HAP-1 (cell line): ENCODE measurements at regions not wholly inside any gene's neighbourhood (a gene's known extent, or its start where the extent isn't known, plus 50 kb on each side); places are given as distances from the start of the nearest gene placed in this dataset.

Experiments used
- DNase-seq, 2 experiments: peaks; one replicate each; pipeline ENCODE4 v3.0.0-alpha.2; 2016 to 2020; ENCODE audit warnings: low spot score in 2 of 2
- H3K27me3 ChIP-seq: fragments of 250-450 bp; sonication (Bioruptor Pico); 2 replicates; pipeline ENCODE4 v1.5.1; 2020; ENCODE audit warnings: low read depth, mild to moderate bottlenecking, moderate library complexity
- H3K36me3 ChIP-seq: fragments of 250-450 bp; sonication (Bioruptor Pico); replicated peaks from 2 replicates; pipeline ENCODE4 v1.5.1; 2020; ENCODE audit warnings: mild to moderate bottlenecking
- H3K4me1 ChIP-seq: fragments of 250-450 bp; sonication (Bioruptor Pico); 2 replicates; pipeline ENCODE4 v1.5.1; 2020; ENCODE audit warnings: mild to moderate bottlenecking
- H3K4me3 ChIP-seq: fragments of 250-450 bp; sonication (Bioruptor Pico); 2 replicates; pipeline ENCODE4 v1.5.1; 2020; ENCODE audit warnings: mild to moderate bottlenecking, moderate library complexity
- H3K9me3 ChIP-seq: fragments of 250-450 bp; sonication (Bioruptor Pico); 2 replicates; pipeline ENCODE4 v1.5.1; 2020; ENCODE audit warnings: mild to moderate bottlenecking, moderate library complexity
- in situ Hi-C: fragments of 300-500 bp; cut with MboI; formaldehyde crosslinking; loops from 3 replicates; pipeline ENCODE4 v1.14.3; 2020; ENCODE audit warnings: low sequenced_read_pairs, inconsistent platforms, mixed read lengths

DNA sequence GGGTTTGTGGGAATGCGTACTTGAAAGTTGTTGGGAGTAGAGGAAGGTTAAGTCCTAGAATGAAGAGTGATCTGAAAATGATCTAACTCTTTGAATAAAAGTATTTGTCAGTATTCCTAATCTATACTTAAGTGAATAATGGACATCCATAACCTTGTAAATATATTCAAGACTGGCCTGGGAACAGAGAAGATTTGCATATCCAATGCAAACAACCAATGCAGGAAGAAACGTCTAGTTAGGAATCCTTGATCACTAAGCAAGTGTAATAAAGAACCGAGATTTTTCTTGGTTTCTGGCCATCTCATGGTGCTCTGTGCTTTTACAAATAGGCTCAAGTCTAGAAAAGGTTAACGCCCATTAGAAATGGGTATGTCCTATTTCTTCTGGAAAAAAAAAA lies 157.1 kb downstream of the RAB11FIP2 start:
- no peak overlapping the region for H3K4me3 ChIP-seq
- no peaks in the 10 kb centered on the region for H3K4me1 ChIP-seq
- DNase-seq, result no peak
- in situ Hi-C loops, result no loop called here
- no peaks in the 10 kb centered on the region; the same call in 1 of the 2 replicates for H3K9me3 ChIP-seq
- H3K27me3 ChIP-seq, result no peaks in the 10 kb centered on the region
- H3K36me3 ChIP-seq, result no peaks in the 10 kb centered on the region

- H3K4me3 ChIP-seq, result no peak overlapping the region
- in situ Hi-C loops, result no loop called here
- DNase-seq, result no peak
These were observed 154.0 kb downstream of the RAB11FIP2 start for GRCh38 chr10:117892681-117893220.

DNA sequence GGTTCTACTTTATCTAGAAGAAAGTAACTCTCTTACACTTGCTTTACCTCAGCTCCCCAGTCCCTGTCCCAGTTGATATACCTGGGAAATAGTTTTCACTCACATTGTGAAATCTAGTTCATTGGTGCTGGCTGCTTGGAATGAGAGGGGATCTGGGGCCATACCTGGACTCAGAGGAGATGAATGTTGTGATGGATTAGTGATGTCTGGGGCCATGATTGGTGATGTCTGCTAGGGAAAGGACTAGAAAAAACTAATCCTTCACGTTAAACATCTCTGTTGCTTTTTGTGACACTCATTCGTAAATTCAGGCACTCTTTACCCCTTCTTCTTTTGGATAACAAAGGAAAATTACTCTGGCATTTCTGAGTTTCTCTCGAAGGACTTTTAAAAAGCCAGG lies 152.4 kb downstream of the RAB11FIP2 start:
- Histone ChIP-seq H3K4me1 (no peaks in the 10 kb centered on the region), H3K36me3 (no peaks in the 10 kb centered on the region), H3K4me3 (no peak overlapping the region), H3K27me3 (no peaks in the 10 kb centered on the region), H3K9me3 (no peaks in the 10 kb centered on the region)
- in situ Hi-C loops, result no loop called here
- no peak for DNase-seq

More at GRCh38 chr10:117892681-117893220, 154.0 kb downstream of the RAB11FIP2 start:
- H3K9me3 ChIP-seq, result no peaks in the 10 kb centered on the region; the same call in 1 of the 2 replicates
- H3K27me3 ChIP-seq, result no peaks in the 10 kb centered on the region
- no peaks in the 10 kb centered on the region for H3K4me1 ChIP-seq
- H3K36me3 ChIP-seq, result no peaks in the 10 kb centered on the region

DNA sequence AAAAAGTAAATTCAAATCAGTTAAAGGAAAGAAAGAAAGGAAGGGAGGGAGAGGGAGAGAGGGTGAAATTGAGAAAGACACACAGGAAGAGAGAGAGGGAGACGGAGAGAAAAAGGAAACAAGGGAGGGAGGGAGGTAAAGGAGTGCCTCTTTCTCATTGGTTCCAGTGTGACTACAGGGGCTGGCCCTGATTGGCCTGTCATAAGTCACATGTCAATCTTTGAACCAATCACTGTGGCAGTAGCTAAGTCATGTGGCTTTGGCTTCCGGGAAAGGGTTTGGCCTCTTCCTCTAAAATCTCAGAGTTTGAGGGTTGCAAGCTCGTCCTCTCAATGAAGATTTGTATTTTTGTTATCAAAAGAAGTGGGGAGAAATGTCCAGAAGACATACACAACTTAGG lies 150.2 kb downstream of the RAB11FIP2 start:
- no peak overlapping the region for H3K4me3 ChIP-seq
- DNase-seq, result no peak
- H3K36me3 ChIP-seq, result no peaks in the 10 kb centered on the region
- in situ Hi-C loops, result no loop called here
- no peaks in the 10 kb centered on the region for H3K4me1 ChIP-seq
- H3K27me3 ChIP-seq, result no peaks in the 10 kb centered on the region
- H3K9me3 ChIP-seq, result no peaks in the 10 kb centered on the region

DNA sequence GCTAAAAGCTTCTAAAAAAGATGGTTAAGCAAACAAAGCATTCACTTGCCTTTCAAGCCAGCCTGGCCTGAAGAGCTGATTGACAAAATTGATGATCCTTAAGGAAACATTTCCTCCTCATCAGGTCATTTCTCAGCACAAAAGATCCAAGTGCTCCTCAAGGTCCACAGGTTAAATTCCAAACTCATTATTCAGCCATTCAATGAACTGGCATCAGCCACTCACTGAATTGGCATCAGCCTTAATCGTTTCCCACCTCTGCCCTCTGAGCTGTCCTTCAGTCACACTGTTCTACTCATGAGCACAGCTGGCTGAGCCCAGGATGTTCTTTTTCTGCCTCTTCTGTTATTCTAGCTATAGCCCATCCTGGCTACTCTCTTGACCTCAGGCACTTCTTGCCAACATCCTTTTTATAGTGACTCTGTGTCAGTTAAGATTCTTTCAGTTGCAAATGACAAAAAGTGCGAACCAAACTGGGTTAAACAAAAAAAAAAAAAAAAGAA lies 147.5 kb downstream of the RAB11FIP2 start:
- in situ Hi-C loops, result no loop called here
- no peaks in the 10 kb centered on the region for H3K27me3 ChIP-seq
- H3K9me3 ChIP-seq, result no peaks in the 10 kb centered on the region
- H3K4me3 ChIP-seq, result no peak overlapping the region
- no peaks in the 10 kb centered on the region for H3K36me3 ChIP-seq
- DNase-seq, result no peak
- no peaks in the 10 kb centered on the region for H3K4me1 ChIP-seq

- no peak for DNase-seq
These were observed 146.5 kb downstream of the RAB11FIP2 start for GRCh38 chr10:117900280-117900679.

GRCh38 chr10:117903854-117904253 lies 142.9 kb downstream of the RAB11FIP2 start:
- H3K4me3 ChIP-seq, result no peak overlapping the region
- no peak for DNase-seq
- in situ Hi-C loops, result no loop called here
- no peaks in the 10 kb centered on the region for H3K36me3 ChIP-seq
- H3K4me1 ChIP-seq, result no peaks in the 10 kb centered on the region
- no peaks in the 10 kb centered on the region for H3K9me3 ChIP-seq
- no peaks in the 10 kb centered on the region for H3K27me3 ChIP-seq

More at GRCh38 chr10:117900280-117900679, 146.5 kb downstream of the RAB11FIP2 start:
- Histone ChIP-seq H3K4me1 (no peaks in the 10 kb centered on the region), H3K36me3 (no peaks in the 10 kb centered on the region), H3K9me3 (no peaks in the 10 kb centered on the region), H3K27me3 (no peaks in the 10 kb centered on the region), H3K4me3 (no peak overlapping the region)
- in situ Hi-C loops, result no loop called here

GRCh38 chr10:117905404-117905803 lies 141.3 kb downstream of the RAB11FIP2 start:
- in situ Hi-C loops, result no loop called here
- no peak for DNase-seq

GRCh38 chr10:117911684-117912083 lies 135.1 kb downstream of the RAB11FIP2 start:
- H3K4me3 ChIP-seq, result no peak overlapping the region
- no peaks in the 10 kb centered on the region for H3K4me1 ChIP-seq
- H3K36me3 ChIP-seq, result no peaks in the 10 kb centered on the region
- no peaks in the 10 kb centered on the region for H3K9me3 ChIP-seq
- DNase-seq, result no peak
- in situ Hi-C loops, result no loop called here
- no peaks in the 10 kb centered on the region for H3K27me3 ChIP-seq

More at GRCh38 chr10:117905404-117905803, 141.3 kb downstream of the RAB11FIP2 start:
- H3K9me3 ChIP-seq, result no peaks in the 10 kb centered on the region
- no peak overlapping the region for H3K4me3 ChIP-seq
- H3K27me3 ChIP-seq, result no peaks in the 10 kb centered on the region
- no peaks in the 10 kb centered on the region for H3K36me3 ChIP-seq
- H3K4me1 ChIP-seq, result no peaks in the 10 kb centered on the region

DNA sequence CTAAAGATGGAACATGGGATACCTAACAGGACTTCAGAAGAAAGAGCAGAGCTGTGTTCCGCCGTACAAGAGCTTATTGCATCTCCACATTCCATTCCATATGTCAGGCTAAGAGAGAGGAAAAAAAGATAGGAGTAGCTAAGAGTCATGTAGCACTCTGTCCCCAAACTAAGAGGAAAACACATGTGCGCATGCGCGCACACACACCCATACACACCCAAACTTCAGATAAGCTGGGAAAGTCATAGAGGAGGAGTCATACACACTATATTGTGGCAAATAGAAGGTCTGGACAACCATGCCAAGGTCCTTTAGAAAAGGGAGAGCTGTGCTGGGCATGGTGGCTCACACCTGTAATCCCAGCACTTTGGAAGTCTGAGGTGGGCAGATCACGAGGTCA lies 132.4 kb downstream of the RAB11FIP2 start:
- no peaks in the 10 kb centered on the region for H3K27me3 ChIP-seq
- H3K4me3 ChIP-seq, result no peak overlapping the region
- no peaks in the 10 kb centered on the region for H3K9me3 ChIP-seq
- H3K4me1 ChIP-seq, result no peaks in the 10 kb centered on the region
- H3K36me3 ChIP-seq, result no peaks in the 10 kb centered on the region
- DNase-seq, result no peak
- in situ Hi-C loops, result no loop called here

- Histone ChIP-seq H3K4me3 (no peak overlapping the region), H3K9me3 (no peaks in the 10 kb centered on the region), H3K27me3 (no peaks in the 10 kb centered on the region), H3K4me1 (no peaks in the 10 kb centered on the region), H3K36me3 (no peaks in the 10 kb centered on the region)
- in situ Hi-C loops, result no loop called here
- no peak for DNase-seq
These were observed 125.8 kb downstream of the RAB11FIP2 start for GRCh38 chr10:117920956-117921355.

DNA sequence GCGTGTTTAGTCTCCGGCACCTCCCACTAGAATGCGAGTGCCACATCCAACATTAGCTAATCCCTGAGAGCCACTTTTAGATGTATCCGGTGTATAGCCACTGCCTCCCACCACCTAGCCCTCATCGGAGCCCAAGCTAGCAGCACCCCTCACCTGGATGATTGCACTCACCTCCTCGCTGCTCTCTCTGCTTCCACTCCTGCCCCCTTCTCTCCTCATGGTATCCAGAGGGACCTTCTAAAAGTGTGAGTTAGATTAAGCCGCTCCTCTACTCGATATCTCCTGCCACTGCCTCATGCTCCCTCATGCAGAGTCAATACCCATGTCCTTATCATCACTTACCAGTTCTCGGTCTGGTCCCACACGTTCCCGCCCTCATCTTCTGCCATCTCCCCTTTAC lies 125.3 kb downstream of the RAB11FIP2 start:
- H3K9me3 ChIP-seq, result no peaks in the 10 kb centered on the region
- H3K4me1 ChIP-seq, result no peaks in the 10 kb centered on the region
- in situ Hi-C loops, result no loop called here
- no peaks in the 10 kb centered on the region for H3K36me3 ChIP-seq
- no peak overlapping the region for H3K4me3 ChIP-seq
- no peaks in the 10 kb centered on the region for H3K27me3 ChIP-seq
- no peak for DNase-seq

DNA sequence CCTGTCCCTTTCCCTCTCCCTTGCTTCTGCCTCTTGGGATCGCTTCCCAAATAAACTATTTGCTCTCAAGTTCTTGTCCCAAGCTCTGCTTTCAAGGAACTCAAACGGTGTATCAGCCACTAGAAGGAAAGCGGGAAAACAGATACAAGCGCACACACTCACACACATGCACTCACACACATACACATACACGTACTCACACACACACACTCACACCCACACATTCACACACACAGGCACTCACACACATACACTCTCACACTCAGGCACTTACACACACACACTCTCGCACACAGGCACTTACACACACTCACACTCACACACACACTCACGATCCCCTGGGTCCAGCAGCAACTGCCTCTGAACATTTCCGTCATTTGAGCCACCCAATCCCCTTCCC lies 121.9 kb downstream of the RAB11FIP2 start:
- in situ Hi-C loops, result no loop called here
- Histone ChIP-seq H3K4me1 (peaks cover 8% of the 10 kb centered on the region; the same call in 1 of the 2 replicates), H3K36me3 (no peaks in the 10 kb centered on the region), H3K27me3 (no peaks in the 10 kb centered on the region), H3K9me3 (no peaks in the 10 kb centered on the region), H3K4me3 (no peak overlapping the region)
- no peak for DNase-seq

DNA sequence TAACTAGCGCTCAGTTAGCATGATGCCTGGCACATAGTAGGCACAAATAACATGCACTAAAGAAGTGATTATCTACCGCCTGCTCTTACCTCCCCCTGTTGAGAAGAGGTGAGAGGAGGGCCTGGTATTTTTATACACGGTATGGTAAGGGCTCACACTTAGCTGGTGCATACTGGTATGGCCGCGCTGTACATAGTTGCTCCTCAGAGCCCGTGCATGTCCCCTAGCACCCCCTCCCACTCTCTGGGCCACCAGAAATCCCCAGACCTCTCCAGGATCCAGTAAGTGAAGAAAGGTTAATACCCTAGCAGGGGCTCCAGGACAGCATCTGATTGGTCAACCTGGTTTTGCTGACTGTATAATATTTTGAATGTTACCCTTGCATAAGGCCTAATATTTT lies 121.4 kb downstream of the RAB11FIP2 start:
- H3K4me1 ChIP-seq, result peaks cover 8% of the 10 kb centered on the region; the same call in 1 of the 2 replicates
- no peaks in the 10 kb centered on the region for H3K36me3 ChIP-seq
- no peaks in the 10 kb centered on the region for H3K9me3 ChIP-seq
- DNase-seq, result no peak
- in situ Hi-C loops, result no loop called here
- no peaks in the 10 kb centered on the region for H3K27me3 ChIP-seq
- no peak overlapping the region for H3K4me3 ChIP-seq

GRCh38 chr10:117926491-117926890 lies 120.2 kb downstream of the RAB11FIP2 start:
- Histone ChIP-seq H3K4me3 (no peak overlapping the region), H3K27me3 (no peaks in the 10 kb centered on the region), H3K9me3 (no peaks in the 10 kb centered on the region), H3K4me1 (peaks cover 8% of the 10 kb centered on the region; the same call in 1 of the 2 replicates), H3K36me3 (no peaks in the 10 kb centered on the region)
- DNase-seq, result no peak
- in situ Hi-C loops, result no loop called here
